Mesenchymal stem cell (in vitro differentiated cells and primary cell): ENCODE measurements at regions not wholly inside any gene's neighbourhood (a gene's known extent, or its start where the extent isn't known, plus 50 kb on each side); places are given as distances from the start of the nearest gene placed in this dataset.
A peak's percentile ranks its signal among the peaks of the same experiment; 100 is the strongest.

Experiments
- DNase-seq: peaks from one replicate; pipeline ENCODE4 v3.0.0-alpha.2; 2013
- H2AFZ ChIP-seq: one replicate; pipeline ENCODE4 v1.6.1; 2013; ENCODE audit warnings: low read depth, mild to moderate bottlenecking, control low read depth, inconsistent platforms, low read length, moderate library complexity
- H2AK5ac ChIP-seq: 2 replicates; pipeline ENCODE4 v1.6.1; 2013; ENCODE audit warnings: low read length, moderate library complexity, mild to moderate bottlenecking, inconsistent platforms; ENCODE audit not compliant: severe bottlenecking
- H2BK120ac ChIP-seq: one replicate; pipeline ENCODE4 v1.6.1; 2013; ENCODE audit warnings: low read depth, mild to moderate bottlenecking, inconsistent platforms, low read length, moderate library complexity
- H2BK12ac ChIP-seq, 2 experiments: one replicate each; pipeline ENCODE4 v1.6.1; 2013; ENCODE audit warnings: inconsistent platforms in 2 of 2, low read length in 2 of 2, mild to moderate bottlenecking in 2 of 2, moderate library complexity in 2 of 2, control low read depth in 1 of 2
- H2BK15ac ChIP-seq: one replicate; pipeline ENCODE4 v1.6.1; 2013; ENCODE audit warnings: mild to moderate bottlenecking, low read depth, inconsistent platforms; ENCODE audit not compliant: poor library complexity, severe bottlenecking
- H2BK5ac ChIP-seq: 2 replicates; pipeline ENCODE4 v1.6.1; 2013; ENCODE audit warnings: low read depth, mild to moderate bottlenecking, low read length, control low read depth, inconsistent platforms; ENCODE audit not compliant: poor library complexity, severe bottlenecking
- H3K14ac ChIP-seq, 2 experiments: one replicate each; pipeline ENCODE4 v1.6.1; 2013; ENCODE audit warnings: inconsistent platforms in 2 of 2, low read length in 2 of 2, control low read depth in 1 of 2, mild to moderate bottlenecking in 1 of 2, moderate library complexity in 1 of 2
- H3K18ac ChIP-seq, 2 experiments: one replicate each; pipeline ENCODE4 v1.6.1; 2013; ENCODE audit warnings: inconsistent platforms in 2 of 2, low read length in 2 of 2, control low read depth in 1 of 2, low read depth in 1 of 2, mild to moderate bottlenecking in 1 of 2
- H3K23ac ChIP-seq, 2 experiments: one replicate each; pipeline ENCODE4 v1.6.1; 2013; ENCODE audit warnings: inconsistent platforms in 2 of 2, low read length in 2 of 2, mild to moderate bottlenecking in 2 of 2, moderate library complexity in 2 of 2, control low read depth in 1 of 2
- H3K27ac ChIP-seq: 2 replicates; pipeline ENCODE4 v1.5.1; 2013; ENCODE audit warnings: mild to moderate bottlenecking, moderate library complexity, low read length, control low read depth, inconsistent platforms; ENCODE audit not compliant: poor library complexity, severe bottlenecking
- H3K27me3 ChIP-seq, 2 experiments: 2 replicates each; pipeline versions ENCODE4 v1.6.1 to v1.7.0; 2013; ENCODE audit warnings: low read length in 2 of 2, mild to moderate bottlenecking in 2 of 2, moderate library complexity in 2 of 2, control low read depth in 1 of 2, inconsistent platforms in 1 of 2; ENCODE audit not compliant: control insufficient read depth in 1 of 2, insufficient read depth in 1 of 2
- H3K36me3 ChIP-seq, 2 experiments: 2 replicates each; pipeline versions ENCODE4 v1.6.1 to v1.7.0; 2013; ENCODE audit warnings: low read length in 2 of 2, control low read depth in 1 of 2, inconsistent platforms in 1 of 2, low read depth in 1 of 2, mild to moderate bottlenecking in 1 of 2; ENCODE audit not compliant: insufficient read depth in 2 of 2, control insufficient read depth in 1 of 2
- H3K4ac ChIP-seq, 2 experiments: one replicate each; pipeline ENCODE4 v1.6.1; 2013; ENCODE audit warnings: inconsistent platforms in 2 of 2, low read length in 2 of 2, mild to moderate bottlenecking in 2 of 2, moderate library complexity in 2 of 2, control low read depth in 1 of 2, low read depth in 1 of 2
- H3K4me1 ChIP-seq: 2 replicates; pipeline ENCODE4 v1.6.1; 2013; ENCODE audit warnings: low read depth, low read length, control low read depth; ENCODE audit not compliant: control insufficient read depth, insufficient read depth
- H3K4me2 ChIP-seq: 2 replicates; pipeline ENCODE4 v1.6.1; 2013; ENCODE audit warnings: low read length, mild to moderate bottlenecking, inconsistent platforms; ENCODE audit not compliant: poor library complexity, severe bottlenecking
- H3K4me3 ChIP-seq, 2 experiments: 2 replicates each; pipeline versions ENCODE4 v1.5.1 to v1.7.0; 2013; ENCODE audit warnings: low read length in 2 of 2, mild to moderate bottlenecking in 2 of 2, control low read depth in 1 of 2, low read depth in 1 of 2; ENCODE audit not compliant: insufficient read depth in 1 of 2
- H3K79me1 ChIP-seq: replicated peaks from 2 replicates; pipeline ENCODE4 v1.6.1; 2013; ENCODE audit warnings: mild to moderate bottlenecking, control low read depth, low read length, inconsistent platforms; ENCODE audit not compliant: poor library complexity, severe bottlenecking
- H3K9ac ChIP-seq: 2 replicates; pipeline ENCODE4 v1.7.0; 2013; ENCODE audit warnings: mild to moderate bottlenecking, low read length, moderate library complexity
- H3K9me3 ChIP-seq: 2 replicates; pipeline ENCODE4 v1.7.0; 2013; ENCODE audit warnings: mild to moderate bottlenecking, low read length; ENCODE audit not compliant: control insufficient read depth
- H4K8ac ChIP-seq: one replicate; pipeline ENCODE4 v1.6.1; 2013; ENCODE audit warnings: inconsistent platforms, mild to moderate bottlenecking, low read length, moderate library complexity
- H4K91ac ChIP-seq: one replicate; pipeline ENCODE4 v1.6.1; 2013; ENCODE audit warnings: mild to moderate bottlenecking, low read length, inconsistent platforms
- WGBS: methylation state at CpG from one replicate; pipeline ENCODE4 v1.1.7; 2013; ENCODE audit warnings: mixed read lengths; 5-methylcytosine and 5-hydroxymethylcytosine counted together

- Histone ChIP-seq H3K79me1 (no peaks in the 10 kb centered on the region), H3K4me1 (no peaks in the 10 kb centered on the region), H2BK15ac (no peak overlapping the region), H3K18ac (no peak overlapping the region), H3K9me3 (no peaks in the 10 kb centered on the region), H3K27ac (no peak overlapping the region), H3K4ac (no peak overlapping the region), H2BK120ac (no peak overlapping the region), H3K9ac (no peak overlapping the region), H3K14ac (no peak overlapping the region), H2AFZ (no peak overlapping the region), H2BK12ac (no peak overlapping the region), H3K4me2 (no peak overlapping the region), H2AK5ac (no peak overlapping the region), H4K8ac (no peak overlapping the region), H3K36me3 (no peaks in the 10 kb centered on the region), H2BK5ac (no peak overlapping the region), H3K23ac (no peak overlapping the region), H3K4me3 (no peak overlapping the region), H3K27me3 (no peaks in the 10 kb centered on the region), H4K91ac (no peak overlapping the region)
- no peak for DNase-seq
- WGBS, result 80% methylated on average over 1 of the region's 3 CpGs
These were observed 136.6 kb downstream of the PIK3R1 start for GRCh38 chr5:68352166-68352565.

DNA sequence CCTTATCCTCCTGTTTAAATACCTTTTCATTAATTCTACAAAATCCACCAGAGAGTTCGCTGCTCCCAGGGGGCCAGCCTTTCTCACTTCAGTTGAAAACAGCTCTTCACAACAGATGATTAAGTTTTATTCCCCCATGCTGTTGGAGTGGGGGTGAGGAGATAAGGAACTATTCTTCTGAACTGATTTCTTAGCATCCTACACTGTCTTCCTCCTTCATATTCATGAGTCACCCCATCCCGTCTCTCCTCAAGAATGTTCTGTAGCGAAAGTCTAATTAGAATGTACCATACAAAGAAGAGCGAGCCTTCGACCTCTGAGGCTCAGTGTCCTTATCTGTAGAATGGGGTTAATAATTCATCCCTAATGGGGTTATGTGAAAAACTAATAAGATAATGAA, 138.0 kb downstream of the PIK3R1 start:
- no peaks in the 10 kb centered on the region for H3K79me1 ChIP-seq
- H3K36me3 ChIP-seq, result no peaks in the 10 kb centered on the region
- H3K14ac ChIP-seq, result no peak overlapping the region
- DNase-seq, result peak; percentile 32
- H3K23ac ChIP-seq, result no peak overlapping the region
- H4K91ac ChIP-seq, result no peak overlapping the region
- H3K18ac ChIP-seq, result no peak overlapping the region
- H3K4me3 ChIP-seq, result no peak overlapping the region
- H4K8ac ChIP-seq, result no peak overlapping the region
- H3K27ac ChIP-seq, result no peak overlapping the region
- WGBS, result 69% methylated on average over 5 of the region's 5 CpGs
- no peak overlapping the region for H2BK15ac ChIP-seq
- no peaks in the 10 kb centered on the region for H3K4me1 ChIP-seq
- H2AK5ac ChIP-seq, result no peak overlapping the region
- no peaks in the 10 kb centered on the region for H3K27me3 ChIP-seq
- no peak overlapping the region for H3K9ac ChIP-seq
- no peak overlapping the region for H3K4ac ChIP-seq
- no peak overlapping the region for H3K4me2 ChIP-seq
- no peak overlapping the region for H2AFZ ChIP-seq
- H2BK120ac ChIP-seq, result no peak overlapping the region
- H2BK5ac ChIP-seq, result no peak overlapping the region
- H3K9me3 ChIP-seq, result no peaks in the 10 kb centered on the region
- H2BK12ac ChIP-seq, result no peak overlapping the region

- H3K36me3 ChIP-seq, result no peaks in the 10 kb centered on the region
- no peak overlapping the region for H2BK120ac ChIP-seq
- H3K79me1 ChIP-seq, result no peaks in the 10 kb centered on the region
- H3K9ac ChIP-seq, result no peak overlapping the region
- H2AK5ac ChIP-seq, result no peak overlapping the region
- no peak overlapping the region for H4K8ac ChIP-seq
- no peaks in the 10 kb centered on the region for H3K4me1 ChIP-seq
- H2BK12ac ChIP-seq, result no peak overlapping the region
- DNase-seq, result no peak
- no peak overlapping the region for H3K4me3 ChIP-seq
- H4K91ac ChIP-seq, result no peak overlapping the region
- no peaks in the 10 kb centered on the region for H3K27me3 ChIP-seq
- H2AFZ ChIP-seq, result no peak overlapping the region
- no peak overlapping the region for H2BK15ac ChIP-seq
- no peak overlapping the region for H3K23ac ChIP-seq
- no peak overlapping the region for H2BK5ac ChIP-seq
- H3K14ac ChIP-seq, result no peak overlapping the region
- no peaks in the 10 kb centered on the region for H3K9me3 ChIP-seq
- H3K4me2 ChIP-seq, result no peak overlapping the region
- no peak overlapping the region for H3K4ac ChIP-seq
- H3K27ac ChIP-seq, result no peak overlapping the region
- WGBS, result 89% methylated on average over 5 of the region's 5 CpGs
- no peak overlapping the region for H3K18ac ChIP-seq
These were observed 138.8 kb downstream of the PIK3R1 start for GRCh38 chr5:68354315-68354714.

DNA sequence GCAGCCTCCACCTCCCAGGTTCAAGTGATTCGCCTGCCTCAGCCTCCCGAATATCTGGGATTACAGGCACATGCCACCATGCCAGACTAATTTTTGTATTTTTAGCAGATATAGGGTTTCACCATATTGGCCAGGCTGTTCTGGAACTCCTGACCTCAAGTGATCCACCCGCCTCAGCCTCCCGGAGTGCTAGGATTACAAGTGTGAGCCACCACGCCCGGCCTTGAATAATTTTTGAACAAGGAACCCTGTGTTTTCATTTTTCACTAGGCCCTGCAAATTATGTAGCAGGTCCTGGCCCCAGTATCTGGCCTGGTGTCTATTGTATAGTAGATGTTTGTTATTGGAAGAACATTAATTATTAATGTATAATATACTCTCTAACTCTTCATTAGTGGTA, 140.7 kb downstream of the PIK3R1 start:
- no peak overlapping the region for H3K4ac ChIP-seq
- H3K4me1 ChIP-seq, result no peaks in the 10 kb centered on the region
- no peak overlapping the region for H2BK12ac ChIP-seq
- H3K4me2 ChIP-seq, result no peak overlapping the region
- no peak overlapping the region for H3K14ac ChIP-seq
- no peaks in the 10 kb centered on the region for H3K9me3 ChIP-seq
- H3K27me3 ChIP-seq, result no peaks in the 10 kb centered on the region
- no peak for DNase-seq
- no peak overlapping the region for H2BK5ac ChIP-seq
- no peaks in the 10 kb centered on the region for H3K36me3 ChIP-seq
- no peak overlapping the region for H2AK5ac ChIP-seq
- H2BK15ac ChIP-seq, result no peak overlapping the region
- no peak overlapping the region for H3K4me3 ChIP-seq
- H2AFZ ChIP-seq, result no peak overlapping the region
- no peaks in the 10 kb centered on the region for H3K79me1 ChIP-seq
- H3K23ac ChIP-seq, result no peak overlapping the region
- no peak overlapping the region for H3K27ac ChIP-seq
- H2BK120ac ChIP-seq, result no peak overlapping the region
- no peak overlapping the region for H3K9ac ChIP-seq
- H4K91ac ChIP-seq, result no peak overlapping the region
- 97% methylated on average over 5 of the region's 6 CpGs for WGBS
- no peak overlapping the region for H3K18ac ChIP-seq
- no peak overlapping the region for H4K8ac ChIP-seq
